HL-60/S4 (cell line): ENCODE measurements at regions not wholly inside any gene's neighbourhood (a gene's known extent, or its start where the extent isn't known, plus 50 kb on each side); places are given as distances from the start of the nearest gene placed in this dataset.
"Not testable (repeated sequence)": the region's sequence is repeated elsewhere in the genome, so short reads cannot be mapped to it uniquely, and the experiment has no call there.

Source experiments
- in situ Hi-C: fragments of 300-500 bp; cut with MboI; formaldehyde crosslinking; loops from 2 replicates; pipeline ENCODE4 v1.14.3; 2022; ENCODE audit warnings: low sequenced_read_pairs

- in situ Hi-C loops, result not testable (repeated sequence)
Measured at GRCh38 chr16:31581065-31581464, 53.4 kb downstream of the AHSP start.

- in situ Hi-C loops, result not testable (repeated sequence)
Measured at GRCh38 chr16:31601737-31602384, 74.2 kb downstream of the AHSP start.

GRCh38 chr16:31618130-31618529 lies 90.4 kb downstream of the AHSP start:
- in situ Hi-C loops, result no loop called here

GRCh38 chr16:31636433-31636832 lies 108.7 kb downstream of the AHSP start:
- in situ Hi-C loops, result no loop called here

GRCh38 chr16:31641279-31641678 lies 113.6 kb downstream of the AHSP start:
- in situ Hi-C loops, result no loop called here

- in situ Hi-C loops, result loop anchor here (25.0 kb wide), 1 partner anchor 132 kb away; no protein-coding TSS in a partner anchor
Measured at GRCh38 chr16:31655674-31656073, 128.0 kb downstream of the AHSP start.

- in situ Hi-C loops, result loop anchor here (25.0 kb wide), 1 partner anchor 122 kb away; no protein-coding TSS in a partner anchor
Measured at GRCh38 chr16:31664683-31665482, 137.2 kb downstream of the AHSP start.

- in situ Hi-C loops, result loop anchor here (25.0 kb wide), 1 partner anchor 113 kb away; no protein-coding TSS in a partner anchor
Measured at GRCh38 chr16:31674686-31675085, 147.0 kb downstream of the AHSP start.

GRCh38 chr16:31676731-31677130 lies 149.0 kb downstream of the AHSP start:
- in situ Hi-C loops, result no loop called here

- in situ Hi-C loops, result no loop called here
Measured at GRCh38 chr16:31678649-31679325, 151.1 kb downstream of the AHSP start.

- in situ Hi-C loops, result not testable (repeated sequence)
Measured at GRCh38 chr16:31689331-31689730, 161.6 kb downstream of the AHSP start.

- in situ Hi-C loops, result not testable (repeated sequence)
Measured at GRCh38 chr16:31692338-31692737, 164.6 kb downstream of the AHSP start.

GRCh38 chr16:31693733-31694132 lies 166.0 kb downstream of the AHSP start:
- in situ Hi-C loops, result no loop called here

GRCh38 chr16:31694461-31694860 lies 166.8 kb downstream of the AHSP start:
- in situ Hi-C loops, result no loop called here

GRCh38 chr16:31695667-31696066 lies 168.0 kb downstream of the AHSP start:
- in situ Hi-C loops, result no loop called here

- in situ Hi-C loops, result no loop called here
Measured at GRCh38 chr16:31696968-31697743, 169.5 kb downstream of the AHSP start.

- in situ Hi-C loops, result no loop called here
Measured at GRCh38 chr16:31697744-31698125, 170.0 kb downstream of the AHSP start.

- in situ Hi-C loops, result no loop called here
Measured at GRCh38 chr16:31698901-31699300, 171.2 kb downstream of the AHSP start.

- in situ Hi-C loops, result no loop called here
Measured at GRCh38 chr16:31699601-31700000, 171.9 kb downstream of the AHSP start.

GRCh38 chr16:31700200-31700529 lies 172.5 kb downstream of the AHSP start:
- in situ Hi-C loops, result no loop called here
